ENCODE measurements at regions not wholly inside any gene's neighbourhood (a gene's known extent, or its start where the extent isn't known, plus 50 kb on each side); places are given as distances from the start of the nearest gene placed in this dataset.

- intact Hi-C loops (cut with DNase I; ENCODE audit: low total_unique reads): no loop called here
- no peak for DNase-seq
- no peaks in the 10 kb centered on the region for H3K9me3 ChIP-seq
Observed at GRCh38 chr1:55860798-55861519, 645.8 kb upstream of the USP24 start.

GRCh38 chr1:55860326-55860725 lies 645.2 kb upstream of the USP24 start:
- TF ChIP-seq CTCF (IDR thresholded peaks at IDR 0.05) (no peak), POLR2A (IDR thresholded peaks at IDR 0.05) (no peak)
- no peak overlapping the region for H3K4me3 ChIP-seq
- intact Hi-C loops (cut with DNase I; ENCODE audit: low total_unique reads): no loop called here
- no peaks in the 10 kb centered on the region for H3K36me3 ChIP-seq (ENCODE audit: low read depth, missing control alignments)
- H3K27me3 ChIP-seq: no peaks in the 10 kb centered on the region
- H3K27ac ChIP-seq: no peak overlapping the region
- H3K9me3 ChIP-seq: no peaks in the 10 kb centered on the region
- 39 to 62% methylated on average over 1 of the region's 1 CpG for WGBS, 2 donors
- DNase-seq: no peak
- no peaks in the 10 kb centered on the region for H3K4me1 ChIP-seq

More at GRCh38 chr1:55860798-55861519, 645.8 kb upstream of the USP24 start:
- H3K36me3 ChIP-seq (ENCODE audit: low read depth, missing control alignments): no peaks in the 10 kb centered on the region
- H3K27me3 ChIP-seq: no peaks in the 10 kb centered on the region
- TF ChIP-seq CTCF (IDR thresholded peaks at IDR 0.05): no peak
- no peak for TF ChIP-seq POLR2A (IDR thresholded peaks at IDR 0.05)
- no peak overlapping the region for H3K27ac ChIP-seq
- no peaks in the 10 kb centered on the region for H3K4me1 ChIP-seq
- no peak overlapping the region for H3K4me3 ChIP-seq
- 61 to 63% methylated on average over 6 of the region's 6 CpGs for WGBS, 2 donors

- Histone ChIP-seq H3K4me3 (no peak overlapping the region), H3K9me3 (no peaks in the 10 kb centered on the region), H3K36me3 (ENCODE audit: low read depth, missing control alignments) (no peaks in the 10 kb centered on the region), H3K27me3 (no peaks in the 10 kb centered on the region), H3K4me1 (peaks cover 4% of the 10 kb centered on the region), H3K27ac (no peak overlapping the region)
- 72 to 93% methylated on average over 2 of the region's 2 CpGs for WGBS, 2 donors
- intact Hi-C loops (cut with DNase I; ENCODE audit: low total_unique reads): no loop called here
- no peak for DNase-seq
- no peak for TF ChIP-seq CTCF (IDR thresholded peaks at IDR 0.05)
- no peak for TF ChIP-seq POLR2A (IDR thresholded peaks at IDR 0.05)
Observed at GRCh38 chr1:55854911-55855310, 639.7 kb upstream of the USP24 start.

- Histone ChIP-seq H3K4me3 (no peak overlapping the region), H3K27me3 (no peaks in the 10 kb centered on the region), H3K27ac (no peak overlapping the region), H3K36me3 (ENCODE audit: low read depth, missing control alignments) (no peaks in the 10 kb centered on the region), H3K4me1 (no peaks in the 10 kb centered on the region), H3K9me3 (no peaks in the 10 kb centered on the region)
- DNase-seq: no peak
- intact Hi-C loops (cut with DNase I; ENCODE audit: low total_unique reads): no loop called here
- TF ChIP-seq CTCF (IDR thresholded peaks at IDR 0.05): no peak
- no peak for TF ChIP-seq POLR2A (IDR thresholded peaks at IDR 0.05)
- 83 to 85% methylated on average over 1 of the region's 1 CpG for WGBS, 2 donors
Observed at GRCh38 chr1:55848906-55849305, 633.7 kb upstream of the USP24 start.

GRCh38 chr1:55846051-55846450 lies 630.9 kb upstream of the USP24 start:
- WGBS, 2 donors: 84 to 90% methylated on average over 2 of the region's 2 CpGs
- no peak overlapping the region for H3K4me3 ChIP-seq
- H3K27ac ChIP-seq: no peak overlapping the region
- no peak for DNase-seq
- TF ChIP-seq CTCF (IDR thresholded peaks at IDR 0.05) (no peak), POLR2A (IDR thresholded peaks at IDR 0.05) (no peak)
- no peaks in the 10 kb centered on the region for H3K36me3 ChIP-seq (ENCODE audit: low read depth, missing control alignments)
- H3K27me3 ChIP-seq: no peaks in the 10 kb centered on the region
- intact Hi-C loops (cut with DNase I; ENCODE audit: low total_unique reads): no loop called here
- no peaks in the 10 kb centered on the region for H3K9me3 ChIP-seq
- H3K4me1 ChIP-seq: no peaks in the 10 kb centered on the region

Measured in testis (tissue), 2 donors.